ENCODE measurements at regions not wholly inside any gene's neighbourhood (a gene's known extent, or its start where the extent isn't known, plus 50 kb on each side); places are given as distances from the start of the nearest gene placed in this dataset.

DNA sequence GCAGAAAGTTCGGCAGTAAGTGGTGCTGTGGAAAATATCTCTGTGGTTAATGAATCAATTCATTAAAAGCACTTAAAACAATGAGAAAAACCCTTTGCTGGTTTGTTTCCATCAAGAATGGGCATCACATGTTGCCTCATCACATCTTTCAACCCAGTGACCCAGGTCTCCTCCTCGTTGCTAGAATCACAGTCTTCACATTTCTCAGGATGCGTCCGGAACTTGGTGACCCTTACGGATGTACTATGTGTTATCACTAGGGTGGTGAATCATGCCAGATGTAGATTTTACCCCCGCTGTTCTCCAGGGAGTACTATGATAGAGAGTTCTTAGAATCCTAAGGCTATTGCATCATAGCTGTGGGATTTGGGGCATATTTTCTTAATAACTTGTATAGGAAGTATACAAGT, 217.9 kb upstream of the KLF4 start:
- TF ChIP-seq, protein P1, sequence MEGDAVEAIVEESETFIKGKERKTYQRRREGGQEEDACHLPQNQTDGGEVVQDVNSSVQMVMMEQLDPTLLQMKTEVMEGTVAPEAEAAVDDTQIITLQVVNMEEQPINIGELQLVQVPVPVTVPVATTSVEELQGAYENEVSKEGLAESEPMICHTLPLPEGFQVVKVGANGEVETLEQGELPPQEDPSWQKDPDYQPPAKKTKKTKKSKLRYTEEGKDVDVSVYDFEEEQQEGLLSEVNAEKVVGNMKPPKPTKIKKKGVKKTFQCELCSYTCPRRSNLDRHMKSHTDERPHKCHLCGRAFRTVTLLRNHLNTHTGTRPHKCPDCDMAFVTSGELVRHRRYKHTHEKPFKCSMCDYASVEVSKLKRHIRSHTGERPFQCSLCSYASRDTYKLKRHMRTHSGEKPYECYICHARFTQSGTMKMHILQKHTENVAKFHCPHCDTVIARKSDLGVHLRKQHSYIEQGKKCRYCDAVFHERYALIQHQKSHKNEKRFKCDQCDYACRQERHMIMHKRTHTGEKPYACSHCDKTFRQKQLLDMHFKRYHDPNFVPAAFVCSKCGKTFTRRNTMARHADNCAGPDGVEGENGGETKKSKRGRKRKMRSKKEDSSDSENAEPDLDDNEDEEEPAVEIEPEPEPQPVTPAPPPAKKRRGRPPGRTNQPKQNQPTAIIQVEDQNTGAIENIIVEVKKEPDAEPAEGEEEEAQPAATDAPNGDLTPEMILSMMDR (IDR thresholded peaks at IDR 0.05), result no peak
- TF ChIP-seq EP300 (IDR thresholded peaks at IDR 0.05), result no peak
- no peak for TF ChIP-seq POLR2A (IDR thresholded peaks at IDR 0.05)
